ENCODE measurements at regions not wholly inside any gene's neighbourhood (a gene's known extent, or its start where the extent isn't known, plus 50 kb on each side); places are given as distances from the start of the nearest gene placed in this dataset.

GRCh38 chr9:21550392-21550791, 68.3 kb upstream of the IFNE start:
- TF ChIP-seq TAF1 (conservative IDR thresholded peaks at IDR 0.05) (no peak), CTCF (IDR thresholded peaks at IDR 0.05; ENCODE audit: low read depth, low read length, missing input control) (no peak), JUND (IDR thresholded peaks at IDR 0.05) (no peak), MAX (IDR thresholded peaks at IDR 0.05) (no peak), REST (IDR thresholded peaks at IDR 0.05) (no peak)

All from liver (tissue), 3 donors.